Endothelial cell of umbilical vein (primary cell): ENCODE measurements at regions not wholly inside any gene's neighbourhood (a gene's known extent, or its start where the extent isn't known, plus 50 kb on each side); places are given as distances from the start of the nearest gene placed in this dataset.

Source experiments
- BruUV-seq: library from RNA; stranded (reverse); fragments of 400-500 nt; replicated peaks from 2 replicates; lab custom pipeline; 2021; lab: Mats Ljungman, UMichigan
- CTCF ChIA-PET: fragments of 300-600, 350-600 bp; sonication (Branson Sonifier 250); formaldehyde crosslinking; loops from one replicate; lab custom pipeline; 2021; ENCODE audit warnings: antibody characterized with exemption, inconsistent platforms; lab: Charles Lee
- POLR2A ChIA-PET: fragments of 300-600, 350-600 bp; sonication (Branson Sonifier 250); formaldehyde crosslinking; loops from one replicate; lab custom pipeline; 2021; ENCODE audit warnings: antibody characterized with exemption, inconsistent platforms; lab: Charles Lee
- DNase-seq: peaks from one replicate; pipeline ENCODE4 v3.0.0-alpha.2; 2011; ENCODE audit warnings: low read depth, low spot score
- FAIRE-seq: peaks from 2 replicates; lab custom pipeline; 2011; peaks lifted over from hg19 to GRCh38; lab: Jason Lieb, UNC
- H2AFZ ChIP-seq: 2 replicates; pipeline ENCODE4 v1.6.0; 2012; ENCODE audit warnings: low read depth, low read length, control low read depth, inconsistent platforms
- H3K27ac ChIP-seq: 2 replicates; pipeline ENCODE4 v1.5.1; 2011; ENCODE audit warnings: low read depth, mild to moderate bottlenecking, control low read depth, low read length, moderate library complexity; ENCODE audit not compliant: insufficient read depth
- H3K27me3 ChIP-seq, 2 experiments: 2 replicates each; pipeline versions ENCODE4 v1.6.0 to v1.6.1; 2011; ENCODE audit warnings: low read length in 2 of 2, mixed read lengths in 1 of 2; ENCODE audit not compliant: control insufficient read depth in 2 of 2, insufficient read depth in 2 of 2
- H3K36me3 ChIP-seq, 2 experiments: 2 replicates in 1 of 2; 3 replicates in 1 of 2; pipeline ENCODE4 v1.5.1; 2011; ENCODE audit warnings: low read length in 2 of 2, mild to moderate bottlenecking in 1 of 2, moderate library complexity in 1 of 2; ENCODE audit not compliant: control insufficient read depth in 2 of 2, insufficient read depth in 2 of 2; ENCODE audit errors: extremely low read depth in 1 of 2
- H3K4me1 ChIP-seq: 3 replicates; pipeline ENCODE4 v1.5.1; 2011; ENCODE audit warnings: mild to moderate bottlenecking, low read length; ENCODE audit not compliant: control insufficient read depth, insufficient read depth; ENCODE audit errors: extremely low read depth
- H3K4me2 ChIP-seq: 2 replicates; pipeline ENCODE4 v1.6.1; 2011; ENCODE audit warnings: low read length, control low read depth, mixed read lengths; ENCODE audit not compliant: insufficient read depth
- H3K4me3 ChIP-seq, 3 experiments: fragments of 200-600 bp in 1 of 3; sonication (generic), shearing (Covaris generic) in 1 of 3; replicated peaks in 1 of 3; 2 replicates each; pipeline ENCODE4 v1.5.1; 2011 to 2016; ENCODE audit warnings: control low read depth in 3 of 3, low read length in 3 of 3, mild to moderate bottlenecking in 2 of 3, inconsistent platforms in 1 of 3, low read depth in 1 of 3, moderate library complexity in 1 of 3; ENCODE audit not compliant: insufficient read depth in 1 of 3
- H3K79me2 ChIP-seq: 2 replicates; pipeline ENCODE4 v1.6.0; 2012; ENCODE audit warnings: low read length, inconsistent platforms; ENCODE audit not compliant: control insufficient read depth, insufficient read depth
- H3K9ac ChIP-seq: replicated peaks from 2 replicates; pipeline ENCODE3; 2011; ENCODE audit warnings: low read length, control low read depth; ENCODE audit not compliant: insufficient read depth; ENCODE audit errors: extremely low read depth
- H3K9me1 ChIP-seq: replicated peaks from 3 replicates; pipeline ENCODE4 v1.6.0; 2011; ENCODE audit warnings: mild to moderate bottlenecking, low read length; ENCODE audit not compliant: control insufficient read depth, insufficient read depth; ENCODE audit errors: extremely low read depth
- H3K9me3 ChIP-seq: replicated peaks from 2 replicates; pipeline ENCODE4 v1.5.1; 2012; ENCODE audit warnings: low read length, inconsistent platforms; ENCODE audit not compliant: control insufficient read depth, insufficient read depth
- H4K20me1 ChIP-seq: replicated peaks from 2 replicates; pipeline ENCODE3; 2011; ENCODE audit warnings: mild to moderate bottlenecking, low read length; ENCODE audit not compliant: control insufficient read depth, insufficient read depth; ENCODE audit errors: extremely low read depth
- EZH2 ChIP-seq: IDR thresholded peaks from 2 replicates; pipeline ENCODE4 v1.6.1; 2012; ENCODE audit warnings: borderline replicate concordance, low read depth, mild to moderate bottlenecking, moderate library complexity, low read length, inconsistent platforms; ENCODE audit not compliant: severe bottlenecking
- FOS ChIP-seq: IDR thresholded peaks from 2 replicates; pipeline ENCODE4 v1.6.1; 2011; ENCODE audit warnings: mild to moderate bottlenecking, low read length, moderate library complexity, borderline replicate concordance; ENCODE audit not compliant: insufficient read depth
- GATA2 ChIP-seq: IDR thresholded peaks from 2 replicates; pipeline ENCODE4 v1.7.0; 2011; ENCODE audit warnings: low read depth, mild to moderate bottlenecking, moderate library complexity, mixed read lengths, low read length; ENCODE audit not compliant: insufficient read length, insufficient read depth
- JUN ChIP-seq: IDR thresholded peaks from 2 replicates; pipeline ENCODE4 v1.6.1; 2011; ENCODE audit warnings: borderline replicate concordance, low read depth; ENCODE audit not compliant: insufficient read length, insufficient read depth
- MAX ChIP-seq: IDR thresholded peaks from 2 replicates; pipeline ENCODE4 v1.6.1; 2011; ENCODE audit not compliant: insufficient read depth, insufficient read length
- MYC ChIP-seq: IDR thresholded peaks from one replicate; pipeline ENCODE4 v1.6.1; 2011; ENCODE audit warnings: mild to moderate bottlenecking, low read depth, low read length
- POLR2A ChIP-seq: IDR thresholded peaks from 2 replicates; pipeline ENCODE4 v1.6.1; 2012; ENCODE audit warnings: low read depth, mild to moderate bottlenecking, control low read depth, low read length
- POLR2AphosphoS5 ChIP-seq: IDR thresholded peaks from 2 replicates; pipeline ENCODE4 v1.6.1; 2012; ENCODE audit warnings: low read depth, mild to moderate bottlenecking, control low read depth, low read length, moderate library complexity; ENCODE audit not compliant: insufficient read depth
- dilution Hi-C: fragments of 300-500 bp; cut with MboI; formaldehyde crosslinking; loops from one replicate; pipeline ENCODE4 v1.15.0; 2019; ENCODE audit warnings: low sequenced_read_pairs; ENCODE audit not compliant: extremely low pct_ligation_motif_present
- intact Hi-C: fragments of 100-400 bp; cut with micrococcal nuclease; formaldehyde crosslinking; loops from one replicate; pipeline ENCODE4 v1.10.0; 2022
- TF ChIP-seq, protein P1 (sequence below), 2 donors: IDR thresholded peaks; 1 replicate in 1 of 2; 2 replicates in 1 of 2; pipeline ENCODE4 v1.5.1; 2011; ENCODE audit warnings: low read length in 2 of 2, mild to moderate bottlenecking in 2 of 2, moderate library complexity in 2 of 2, control low read depth in 1 of 2, inconsistent platforms in 1 of 2, low read depth in 1 of 2; ENCODE audit not compliant: insufficient read depth in 1 of 2; ENCODE audit errors: extremely low read depth in 1 of 2

- no peaks in the 10 kb centered on the region for H3K4me1 ChIP-seq
- FAIRE-seq: no peak
- H3K4me2 ChIP-seq: no peak overlapping the region
- H4K20me1 ChIP-seq: no peaks in the 10 kb centered on the region
- no TSS peak for BruUV-seq
- no peak for TF ChIP-seq GATA2
- H3K79me2 ChIP-seq: no peaks in the 10 kb centered on the region
- H3K9me3 ChIP-seq: peaks cover 11% of the 10 kb centered on the region
- no peak overlapping the region for H2AFZ ChIP-seq
- ChIA-PET POLR2A (no interaction called here), CTCF (no interaction called here)
- no peak for DNase-seq
- no peak overlapping the region for H3K4me3 ChIP-seq
- intact Hi-C loops: no loop called here
- dilution Hi-C loops: no loop called here
- no peaks in the 10 kb centered on the region for H3K9me1 ChIP-seq
- no peaks in the 10 kb centered on the region for H3K36me3 ChIP-seq
- no peaks in the 10 kb centered on the region for H3K27me3 ChIP-seq
- no peak overlapping the region for H3K9ac ChIP-seq
- H3K27ac ChIP-seq: no peak overlapping the region
These were observed 375.4 kb upstream of the IRX1 start for GRCh38 chr5:3220201-3220600.

DNA sequence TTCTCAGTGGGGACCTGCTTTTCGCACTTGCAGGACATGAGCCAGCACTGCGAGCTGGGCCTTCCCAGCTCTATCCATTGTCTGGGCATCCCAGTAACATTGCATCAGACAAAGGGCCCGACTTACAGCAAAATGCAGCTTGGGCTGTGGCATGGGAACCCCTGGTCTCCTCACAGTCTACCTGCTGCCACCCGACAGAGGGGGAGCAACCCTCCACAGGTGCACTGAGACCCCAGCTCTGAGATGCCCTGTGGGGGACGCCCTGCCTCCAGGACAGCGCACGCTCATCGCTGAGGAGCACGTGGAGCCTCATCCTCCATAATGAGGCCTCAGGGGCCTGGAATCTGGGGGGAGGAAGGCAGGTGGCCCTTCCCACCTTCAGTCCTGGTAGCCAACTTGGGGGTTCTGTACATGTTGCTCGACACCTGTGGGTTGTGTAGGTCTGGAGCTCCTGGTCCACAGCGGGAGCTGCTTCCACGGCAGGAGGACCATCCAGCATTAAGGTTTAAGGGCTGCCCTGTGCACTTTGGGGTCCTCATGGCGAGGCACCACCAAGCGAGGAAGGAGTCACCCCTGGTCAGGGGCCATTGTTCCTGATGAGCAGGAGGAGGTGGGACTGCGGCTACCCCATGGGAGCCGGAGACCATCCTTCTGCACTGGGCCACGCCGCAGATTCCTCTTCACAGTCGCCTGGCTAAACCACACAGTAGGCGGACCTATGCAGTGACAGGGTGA is 376.5 kb upstream of the IRX1 start:
- Histone ChIP-seq H3K4me3 (no peak overlapping the region), H2AFZ (no peak overlapping the region), H3K4me2 (no peak overlapping the region), H3K27me3 (no peaks in the 10 kb centered on the region), H4K20me1 (no peaks in the 10 kb centered on the region), H3K27ac (no peak overlapping the region), H3K4me1 (no peaks in the 10 kb centered on the region), H3K9ac (no peak overlapping the region), H3K9me3 (peaks cover 14% of the 10 kb centered on the region), H3K9me1 (no peaks in the 10 kb centered on the region), H3K36me3 (no peaks in the 10 kb centered on the region), H3K79me2 (no peaks in the 10 kb centered on the region)
- no TSS peak for BruUV-seq
- intact Hi-C loops (no loop called here), dilution Hi-C loops (no loop called here)
- TF ChIP-seq MAX (no peak), MYC (no peak), JUN (no peak), FOS (no peak), GATA2 (no peak), EZH2 (no peak), POLR2A (no peak), POLR2AphosphoS5 (no peak)
- TF ChIP-seq, protein P1, sequence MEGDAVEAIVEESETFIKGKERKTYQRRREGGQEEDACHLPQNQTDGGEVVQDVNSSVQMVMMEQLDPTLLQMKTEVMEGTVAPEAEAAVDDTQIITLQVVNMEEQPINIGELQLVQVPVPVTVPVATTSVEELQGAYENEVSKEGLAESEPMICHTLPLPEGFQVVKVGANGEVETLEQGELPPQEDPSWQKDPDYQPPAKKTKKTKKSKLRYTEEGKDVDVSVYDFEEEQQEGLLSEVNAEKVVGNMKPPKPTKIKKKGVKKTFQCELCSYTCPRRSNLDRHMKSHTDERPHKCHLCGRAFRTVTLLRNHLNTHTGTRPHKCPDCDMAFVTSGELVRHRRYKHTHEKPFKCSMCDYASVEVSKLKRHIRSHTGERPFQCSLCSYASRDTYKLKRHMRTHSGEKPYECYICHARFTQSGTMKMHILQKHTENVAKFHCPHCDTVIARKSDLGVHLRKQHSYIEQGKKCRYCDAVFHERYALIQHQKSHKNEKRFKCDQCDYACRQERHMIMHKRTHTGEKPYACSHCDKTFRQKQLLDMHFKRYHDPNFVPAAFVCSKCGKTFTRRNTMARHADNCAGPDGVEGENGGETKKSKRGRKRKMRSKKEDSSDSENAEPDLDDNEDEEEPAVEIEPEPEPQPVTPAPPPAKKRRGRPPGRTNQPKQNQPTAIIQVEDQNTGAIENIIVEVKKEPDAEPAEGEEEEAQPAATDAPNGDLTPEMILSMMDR (IDR thresholded peaks at IDR 0.05; ENCODE audit: extremely low read depth in 1 of 2, insufficient read depth in 1 of 2, low read depth in 1 of 2, low read length in 2 of 2): no peak
- DNase-seq (no peak), FAIRE-seq (no peak)
- CTCF ChIA-PET: no interaction called here
- POLR2A ChIA-PET: no interaction called here
